ENCODE measurements at regions not wholly inside any gene's neighbourhood (a gene's known extent, or its start where the extent isn't known, plus 50 kb on each side); places are given as distances from the start of the nearest gene placed in this dataset.

DNA sequence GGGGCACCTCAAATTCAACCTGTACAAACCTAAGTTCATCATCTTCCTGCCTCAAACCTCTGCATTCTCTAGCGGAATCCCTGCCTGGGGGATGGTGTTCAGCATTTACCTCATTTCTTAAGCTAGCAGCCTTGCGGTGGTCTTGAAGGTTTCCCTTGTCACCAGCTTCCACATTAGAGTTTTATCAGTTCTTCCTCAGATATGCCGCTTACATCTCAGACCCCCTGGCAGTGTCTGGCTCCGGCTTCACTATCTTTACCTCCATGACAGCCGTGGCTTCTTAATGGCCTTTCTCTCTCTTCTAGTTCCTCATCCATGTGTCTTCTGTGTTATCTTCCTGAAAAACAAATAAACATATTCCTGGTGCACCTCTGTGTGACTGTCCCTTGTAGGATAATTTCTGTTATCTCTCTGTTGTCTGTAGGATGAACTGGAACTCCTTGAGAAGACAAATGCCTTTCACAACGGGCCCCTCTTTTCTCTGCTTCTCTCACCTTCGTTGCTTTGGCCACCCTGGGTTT lies 101.1 kb upstream of the BMPER start:
- H3K4me2 ChIP-seq (ENCODE audit: low read length), result no peak overlapping the region
- H3K36me3 ChIP-seq (ENCODE audit: control insufficient read depth, insufficient read depth, low read length), result no peaks in the 10 kb centered on the region
- TF ChIP-seq, protein P1, sequence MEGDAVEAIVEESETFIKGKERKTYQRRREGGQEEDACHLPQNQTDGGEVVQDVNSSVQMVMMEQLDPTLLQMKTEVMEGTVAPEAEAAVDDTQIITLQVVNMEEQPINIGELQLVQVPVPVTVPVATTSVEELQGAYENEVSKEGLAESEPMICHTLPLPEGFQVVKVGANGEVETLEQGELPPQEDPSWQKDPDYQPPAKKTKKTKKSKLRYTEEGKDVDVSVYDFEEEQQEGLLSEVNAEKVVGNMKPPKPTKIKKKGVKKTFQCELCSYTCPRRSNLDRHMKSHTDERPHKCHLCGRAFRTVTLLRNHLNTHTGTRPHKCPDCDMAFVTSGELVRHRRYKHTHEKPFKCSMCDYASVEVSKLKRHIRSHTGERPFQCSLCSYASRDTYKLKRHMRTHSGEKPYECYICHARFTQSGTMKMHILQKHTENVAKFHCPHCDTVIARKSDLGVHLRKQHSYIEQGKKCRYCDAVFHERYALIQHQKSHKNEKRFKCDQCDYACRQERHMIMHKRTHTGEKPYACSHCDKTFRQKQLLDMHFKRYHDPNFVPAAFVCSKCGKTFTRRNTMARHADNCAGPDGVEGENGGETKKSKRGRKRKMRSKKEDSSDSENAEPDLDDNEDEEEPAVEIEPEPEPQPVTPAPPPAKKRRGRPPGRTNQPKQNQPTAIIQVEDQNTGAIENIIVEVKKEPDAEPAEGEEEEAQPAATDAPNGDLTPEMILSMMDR (IDR thresholded peaks at IDR 0.05), result no peak
- no peak overlapping the region for H3K27ac ChIP-seq
- H3K27me3 ChIP-seq (ENCODE audit: control insufficient read depth, insufficient read depth, low read length), result no peaks in the 10 kb centered on the region
- no peaks in the 10 kb centered on the region for H3K79me2 ChIP-seq
- H3K9ac ChIP-seq, result no peak overlapping the region
- no peak overlapping the region for H2AFZ ChIP-seq
- H3K9me3 ChIP-seq (ENCODE audit: control insufficient read depth, low read length), result no peaks in the 10 kb centered on the region
- H3K4me3 ChIP-seq (ENCODE audit: low read depth, low read length), result no peak overlapping the region
- peaks cover 8% of the 10 kb centered on the region for H3K4me1 ChIP-seq

- no peak overlapping the region for H3K4me2 ChIP-seq (ENCODE audit: low read length)
- peaks cover 8% of the 10 kb centered on the region for H3K4me1 ChIP-seq
- no peak overlapping the region for H3K27ac ChIP-seq
- no peak overlapping the region for H3K4me3 ChIP-seq (ENCODE audit: low read depth, low read length)
- no peak overlapping the region for H3K9ac ChIP-seq
- H2AFZ ChIP-seq, result no peak overlapping the region
- no peaks in the 10 kb centered on the region for H3K27me3 ChIP-seq (ENCODE audit: control insufficient read depth, insufficient read depth, low read length)
- TF ChIP-seq, protein P1 (IDR thresholded peaks at IDR 0.05), result no peak
- no peaks in the 10 kb centered on the region for H3K79me2 ChIP-seq
- no peaks in the 10 kb centered on the region for H3K36me3 ChIP-seq (ENCODE audit: control insufficient read depth, insufficient read depth, low read length)
- H3K9me3 ChIP-seq (ENCODE audit: control insufficient read depth, low read length), result no peaks in the 10 kb centered on the region
Observed at GRCh38 chr7:33805630-33806233, 99.6 kb upstream of the BMPER start.

- no peak overlapping the region for H3K27ac ChIP-seq
- TF ChIP-seq, protein P1 (IDR thresholded peaks at IDR 0.05), result no peak
Observed at GRCh38 chr7:33806298-33807154, 98.8 kb upstream of the BMPER start.

DNA sequence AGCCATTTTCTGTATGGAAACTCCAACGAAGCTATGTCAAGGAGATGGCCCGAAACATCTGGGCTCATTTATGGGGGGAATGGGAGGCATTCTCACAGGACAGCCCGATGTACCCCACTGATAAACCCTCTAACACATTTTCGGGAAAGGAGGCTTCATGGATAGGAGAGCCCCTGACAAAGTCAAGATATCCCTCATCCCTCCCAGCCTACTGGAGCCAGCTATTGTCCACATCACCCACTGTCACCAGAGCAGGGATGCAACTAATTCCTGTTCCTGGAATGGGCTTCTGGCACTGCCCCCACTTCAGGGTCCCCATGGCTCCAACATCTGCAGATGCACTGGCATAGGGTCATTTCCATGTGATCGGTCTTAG lies 98.2 kb upstream of the BMPER start:
- no peak overlapping the region for H2AFZ ChIP-seq
- no peak overlapping the region for H3K4me2 ChIP-seq (ENCODE audit: low read length)
- H3K9me3 ChIP-seq (ENCODE audit: control insufficient read depth, low read length), result no peaks in the 10 kb centered on the region
- peaks cover 8% of the 10 kb centered on the region for H3K4me1 ChIP-seq
- no peak overlapping the region for H3K9ac ChIP-seq
- TF ChIP-seq, protein P1 (IDR thresholded peaks at IDR 0.05), result no peak
- no peak overlapping the region for H3K27ac ChIP-seq
- no peak overlapping the region for H3K4me3 ChIP-seq (ENCODE audit: low read depth, low read length)
- H3K36me3 ChIP-seq (ENCODE audit: control insufficient read depth, insufficient read depth, low read length), result no peaks in the 10 kb centered on the region
- H3K27me3 ChIP-seq (ENCODE audit: control insufficient read depth, insufficient read depth, low read length), result no peaks in the 10 kb centered on the region
- H3K79me2 ChIP-seq, result no peaks in the 10 kb centered on the region

More at GRCh38 chr7:33806298-33807154, 98.8 kb upstream of the BMPER start:
- no peaks in the 10 kb centered on the region for H3K36me3 ChIP-seq (ENCODE audit: control insufficient read depth, insufficient read depth, low read length)
- H2AFZ ChIP-seq, result no peak overlapping the region
- no peaks in the 10 kb centered on the region for H3K27me3 ChIP-seq (ENCODE audit: control insufficient read depth, insufficient read depth, low read length)
- no peak overlapping the region for H3K4me3 ChIP-seq (ENCODE audit: low read depth, low read length)
- no peaks in the 10 kb centered on the region for H3K79me2 ChIP-seq
- no peaks in the 10 kb centered on the region for H3K9me3 ChIP-seq (ENCODE audit: control insufficient read depth, low read length)
- no peak overlapping the region for H3K4me2 ChIP-seq (ENCODE audit: low read length)
- peaks cover 8% of the 10 kb centered on the region for H3K4me1 ChIP-seq
- H3K9ac ChIP-seq, result no peak overlapping the region

Measured in parathyroid adenoma (tissue), 2 donors.